ENCODE measurements at regions not wholly inside any gene's neighbourhood (a gene's known extent, or its start where the extent isn't known, plus 50 kb on each side); places are given as distances from the start of the nearest gene placed in this dataset. TPM values are rescaled to one million over a fixed set of nuclear protein-coding genes. Genes with fewer than 3 reads are reported as not detected.

GRCh38 chr6:130776287-130776925, 50.8 kb upstream of the SMLR1 start:
- Histone ChIP-seq H3K4me3 (ENCODE audit: low read depth in 1 of 3, low read length in 3 of 3) (no peak overlapping the region), H3K4me1 (ENCODE audit: control insufficient read depth in 4 of 4, insufficient read depth in 4 of 4, low read length in 3 of 4) (peaks cover 0 to 2% (median 0%) of the 10 kb centered on the region in 4 donors), H3K36me3 (ENCODE audit: control insufficient read depth in 4 of 4, insufficient read depth in 3 of 4, low read depth in 1 of 4, low read length in 3 of 4) (no peaks in the 10 kb centered on the region), H3K27ac (ENCODE audit: low read depth in 1 of 2, low read length in 2 of 2) (no peak overlapping the region), H3K27me3 (ENCODE audit: control insufficient read depth in 4 of 4, insufficient read depth in 4 of 4, low read length in 3 of 4) (no peaks in the 10 kb centered on the region), H3K9me3 (ENCODE audit: control insufficient read depth in 4 of 4, low read length in 3 of 4) (no peaks in the 10 kb centered on the region), H3K9ac (ENCODE audit: low read depth in 1 of 2, low read length in 2 of 2) (no peak overlapping the region)
- DNase-seq (ENCODE audit: low spot score), result no peak
- 51% methylated on average over 3 of the region's 3 CpGs for WGBS
- TF ChIP-seq JUND (IDR thresholded peaks at IDR 0.05), result no peak
- TF ChIP-seq REST (IDR thresholded peaks at IDR 0.05), result no peak
- TF ChIP-seq NR2F2 (IDR thresholded peaks at IDR 0.05), result no peak
- no peak for TF ChIP-seq TAF1 (conservative IDR thresholded peaks at IDR 0.05)
- no peak for TF ChIP-seq FOXA1 (IDR thresholded peaks at IDR 0.05)
- no peak for TF ChIP-seq SP1 (IDR thresholded peaks at IDR 0.05)
- no peak for TF ChIP-seq HNF4G (IDR thresholded peaks at IDR 0.05)
- no peak for TF ChIP-seq CTCF (IDR thresholded peaks at IDR 0.05; ENCODE audit: low read depth, low read length, missing input control)
- no peak for TF ChIP-seq RAD21 (IDR thresholded peaks at IDR 0.05)
- TF ChIP-seq RXRA (IDR thresholded peaks at IDR 0.05), result no peak
- TF ChIP-seq EGR1 (IDR thresholded peaks at IDR 0.05; ENCODE audit: low read depth in 2 of 2), result no peak
- TF ChIP-seq, protein P1, sequence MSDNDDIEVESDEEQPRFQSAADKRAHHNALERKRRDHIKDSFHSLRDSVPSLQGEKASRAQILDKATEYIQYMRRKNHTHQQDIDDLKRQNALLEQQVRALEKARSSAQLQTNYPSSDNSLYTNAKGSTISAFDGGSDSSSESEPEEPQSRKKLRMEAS (IDR thresholded peaks at IDR 0.05), result no peak
- TF ChIP-seq ZBTB33 (IDR thresholded peaks at IDR 0.05), result no peak
- no peak for TF ChIP-seq ATF3 (IDR thresholded peaks at IDR 0.05)
- TF ChIP-seq YY1 (IDR thresholded peaks at IDR 0.05), result no peak
- no peak for TF ChIP-seq HNF4A (conservative IDR thresholded peaks at IDR 0.05)
- no peak for TF ChIP-seq GABPA (IDR thresholded peaks at IDR 0.05 in 1 of 2, conservative IDR thresholded peaks at IDR 0.05 in 1 of 2)
- TF ChIP-seq FOXA2 (IDR thresholded peaks at IDR 0.05), result no peak

Small RNAs in the stretch of these regions (small RNA-seq; reads per million reads assigned to genes)
- not detected for gene RF00019
